Neural progenitor cell (in vitro differentiated cells): ENCODE measurements at regions not wholly inside any gene's neighbourhood (a gene's known extent, or its start where the extent isn't known, plus 50 kb on each side); places are given as distances from the start of the nearest gene placed in this dataset.

Experiments used
- EZH2 ChIP-seq: fragments of 200-600 bp; sonication (generic); IDR thresholded peaks from 2 replicates; pipeline ENCODE4 v1.6.1; 2017; ENCODE audit warnings: antibody characterized with exemption, mild to moderate bottlenecking, moderate library complexity
- EZH2phosphoT487 ChIP-seq: fragments of 200-600 bp; sonication (generic); IDR thresholded peaks from 2 replicates; pipeline ENCODE4 v1.6.1; 2017; ENCODE audit warnings: antibody characterized with exemption
- TF ChIP-seq, protein P1 (sequence below): fragments of 200-600 bp; sonication (generic); IDR thresholded peaks from 2 replicates; pipeline ENCODE4 v1.5.1; 2017; ENCODE audit warnings: antibody characterized with exemption, mild to moderate bottlenecking

DNA sequence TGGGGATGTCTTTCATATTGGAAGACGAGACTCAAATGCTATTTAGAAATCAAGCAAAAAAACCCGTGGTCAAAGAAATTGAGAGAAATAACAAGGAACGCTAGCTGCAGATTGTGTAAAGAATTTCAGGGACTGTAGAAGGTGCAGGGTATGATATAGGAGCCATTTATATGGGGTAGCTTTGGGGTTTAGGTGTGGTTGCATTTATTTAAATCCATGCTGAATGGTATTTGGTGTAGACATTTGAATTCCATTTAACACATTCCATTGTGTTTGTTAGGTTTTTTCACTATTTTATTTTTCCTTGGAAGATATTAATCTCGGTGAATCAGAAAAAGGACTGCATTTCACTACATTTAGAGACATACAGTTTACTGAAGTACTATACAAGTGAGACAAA, 341.0 kb upstream of the GALNTL6 start:
- TF ChIP-seq, protein P1, sequence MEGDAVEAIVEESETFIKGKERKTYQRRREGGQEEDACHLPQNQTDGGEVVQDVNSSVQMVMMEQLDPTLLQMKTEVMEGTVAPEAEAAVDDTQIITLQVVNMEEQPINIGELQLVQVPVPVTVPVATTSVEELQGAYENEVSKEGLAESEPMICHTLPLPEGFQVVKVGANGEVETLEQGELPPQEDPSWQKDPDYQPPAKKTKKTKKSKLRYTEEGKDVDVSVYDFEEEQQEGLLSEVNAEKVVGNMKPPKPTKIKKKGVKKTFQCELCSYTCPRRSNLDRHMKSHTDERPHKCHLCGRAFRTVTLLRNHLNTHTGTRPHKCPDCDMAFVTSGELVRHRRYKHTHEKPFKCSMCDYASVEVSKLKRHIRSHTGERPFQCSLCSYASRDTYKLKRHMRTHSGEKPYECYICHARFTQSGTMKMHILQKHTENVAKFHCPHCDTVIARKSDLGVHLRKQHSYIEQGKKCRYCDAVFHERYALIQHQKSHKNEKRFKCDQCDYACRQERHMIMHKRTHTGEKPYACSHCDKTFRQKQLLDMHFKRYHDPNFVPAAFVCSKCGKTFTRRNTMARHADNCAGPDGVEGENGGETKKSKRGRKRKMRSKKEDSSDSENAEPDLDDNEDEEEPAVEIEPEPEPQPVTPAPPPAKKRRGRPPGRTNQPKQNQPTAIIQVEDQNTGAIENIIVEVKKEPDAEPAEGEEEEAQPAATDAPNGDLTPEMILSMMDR: no peak
- TF ChIP-seq EZH2 (no peak), EZH2phosphoT487 (no peak)
